ENCODE measurements at regions not wholly inside any gene's neighbourhood (a gene's known extent, or its start where the extent isn't known, plus 50 kb on each side); places are given as distances from the start of the nearest gene placed in this dataset.

DNA sequence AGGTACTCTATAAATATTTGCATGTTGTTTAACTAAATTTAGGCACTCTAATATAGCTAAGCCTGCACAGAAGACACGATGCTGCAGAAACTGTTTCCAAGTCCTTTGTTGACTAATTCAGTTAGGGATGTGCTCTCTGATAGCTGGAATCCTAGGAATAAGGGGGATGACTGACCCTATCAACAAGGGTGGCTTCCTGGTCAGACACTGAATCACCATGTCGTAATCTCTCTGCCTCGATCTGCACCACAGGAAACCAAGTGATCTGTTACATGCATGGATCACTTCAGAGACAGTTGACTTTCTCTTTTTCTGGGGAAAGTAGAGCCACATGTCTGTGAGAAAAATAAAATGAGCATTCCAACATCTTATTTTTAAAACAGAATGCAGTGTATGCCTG lies 169.1 kb downstream of the GUCY2F start:
- ATAC-seq (no peak), FAIRE-seq (no peak), DNase-seq (no peak)
- 41 to 44% methylated on average over 3 of the region's 3 CpGs for WGBS, 2 donors
- TF ChIP-seq, protein P1, sequence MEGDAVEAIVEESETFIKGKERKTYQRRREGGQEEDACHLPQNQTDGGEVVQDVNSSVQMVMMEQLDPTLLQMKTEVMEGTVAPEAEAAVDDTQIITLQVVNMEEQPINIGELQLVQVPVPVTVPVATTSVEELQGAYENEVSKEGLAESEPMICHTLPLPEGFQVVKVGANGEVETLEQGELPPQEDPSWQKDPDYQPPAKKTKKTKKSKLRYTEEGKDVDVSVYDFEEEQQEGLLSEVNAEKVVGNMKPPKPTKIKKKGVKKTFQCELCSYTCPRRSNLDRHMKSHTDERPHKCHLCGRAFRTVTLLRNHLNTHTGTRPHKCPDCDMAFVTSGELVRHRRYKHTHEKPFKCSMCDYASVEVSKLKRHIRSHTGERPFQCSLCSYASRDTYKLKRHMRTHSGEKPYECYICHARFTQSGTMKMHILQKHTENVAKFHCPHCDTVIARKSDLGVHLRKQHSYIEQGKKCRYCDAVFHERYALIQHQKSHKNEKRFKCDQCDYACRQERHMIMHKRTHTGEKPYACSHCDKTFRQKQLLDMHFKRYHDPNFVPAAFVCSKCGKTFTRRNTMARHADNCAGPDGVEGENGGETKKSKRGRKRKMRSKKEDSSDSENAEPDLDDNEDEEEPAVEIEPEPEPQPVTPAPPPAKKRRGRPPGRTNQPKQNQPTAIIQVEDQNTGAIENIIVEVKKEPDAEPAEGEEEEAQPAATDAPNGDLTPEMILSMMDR (IDR thresholded peaks at IDR 0.05): no peak
- Histone ChIP-seq H3K27ac (no peak overlapping the region), H3K4me3 (no peak overlapping the region), H3K4me1 (no peaks in the 10 kb centered on the region), H3K27me3 (no peaks in the 10 kb centered on the region), H3K9me3 (no peaks in the 10 kb centered on the region), H3K36me3 (no peaks in the 10 kb centered on the region)
- intact Hi-C loops (cut with DNase I): no loop called here

DNA sequence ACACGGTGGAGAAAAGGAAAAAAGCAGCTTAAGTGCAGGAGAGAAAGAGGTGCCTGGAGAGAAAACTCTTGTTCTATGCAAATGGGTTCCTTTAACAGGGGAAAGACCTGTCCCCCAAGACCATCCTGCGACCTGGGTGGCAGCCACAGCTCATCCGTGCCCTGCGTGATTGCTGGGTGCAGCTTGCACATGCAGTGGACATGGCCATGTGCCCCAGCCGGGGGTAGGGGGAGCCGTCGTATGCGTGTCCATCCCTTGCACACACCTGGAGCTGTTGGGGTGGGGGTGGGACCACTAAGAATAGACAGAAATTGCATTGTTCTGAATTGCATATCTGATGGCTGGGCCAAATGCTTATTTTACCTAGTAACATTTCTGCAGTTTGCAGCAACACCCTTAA lies 171.9 kb downstream of the GUCY2F start:
- FAIRE-seq: no peak
- no peaks in the 10 kb centered on the region for H3K27me3 ChIP-seq

DNA sequence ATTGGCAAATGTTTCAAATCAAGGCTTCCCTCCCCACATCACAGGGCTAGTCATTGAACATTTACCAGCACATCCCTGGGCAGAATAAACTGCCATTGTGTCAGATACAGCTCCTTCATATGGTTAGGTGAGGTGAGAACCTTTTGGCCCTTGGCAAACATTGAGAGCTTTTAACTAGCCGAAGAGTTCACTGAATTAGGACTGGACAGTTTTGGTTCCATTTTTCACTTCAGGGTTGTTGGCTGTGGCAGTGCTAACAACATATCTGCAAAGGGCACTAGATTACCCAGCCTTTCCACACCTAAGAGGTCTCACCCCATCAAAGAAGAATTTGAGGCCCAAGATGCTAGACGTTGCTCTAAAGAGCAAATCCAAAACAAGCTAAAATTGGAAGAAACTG lies 180.7 kb downstream of the GUCY2F start:
- Histone ChIP-seq H3K36me3 (no peaks in the 10 kb centered on the region), H3K27ac (no peak overlapping the region), H3K4me1 (no peaks in the 10 kb centered on the region), H3K4me3 (no peak overlapping the region), H3K9me3 (no peaks in the 10 kb centered on the region), H3K27me3 (no peaks in the 10 kb centered on the region)
- intact Hi-C loops (cut with DNase I): no loop called here
- TF ChIP-seq, protein P1 (IDR thresholded peaks at IDR 0.05): no peak
- WGBS, 2 donors: 31 to 60% methylated on average over 2 of the region's 2 CpGs
- FAIRE-seq: no peak
- DNase-seq: no peak
- ATAC-seq: no peak

More for the DNA sequence above, 171.9 kb downstream of the GUCY2F start:
- intact Hi-C loops (cut with DNase I): no loop called here
- Histone ChIP-seq H3K4me1 (no peaks in the 10 kb centered on the region), H3K36me3 (no peaks in the 10 kb centered on the region), H3K9me3 (no peaks in the 10 kb centered on the region), H3K4me3 (no peak overlapping the region), H3K27ac (no peak overlapping the region)
- ATAC-seq: no peak
- TF ChIP-seq, protein P1 (IDR thresholded peaks at IDR 0.05): no peak
- WGBS, 2 donors: 63 to 73% methylated on average over 8 of the region's 8 CpGs
- peak in 2 of 6 donors; percentile 17 to 35 for DNase-seq

DNA sequence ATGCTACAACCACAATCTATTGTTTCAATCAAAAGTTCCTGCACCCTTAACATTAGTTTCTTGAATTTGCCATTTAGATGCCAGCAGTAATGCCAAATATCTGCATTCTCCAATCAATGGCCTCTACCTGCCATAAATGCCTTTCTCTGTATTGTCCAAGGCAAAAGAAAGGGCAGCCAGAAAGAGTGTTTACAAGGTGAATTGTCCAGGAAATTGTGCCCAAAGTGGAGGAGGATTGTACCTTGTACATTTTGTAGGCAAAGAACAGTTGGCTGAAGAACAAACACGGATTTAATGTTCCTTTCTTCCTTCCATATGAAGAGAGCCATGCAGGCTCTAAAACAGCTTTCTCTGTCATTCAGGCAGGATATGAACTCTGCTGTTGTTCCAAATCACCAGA lies 181.5 kb downstream of the GUCY2F start:
- no peak overlapping the region for H3K27ac ChIP-seq
- ATAC-seq (no peak), DNase-seq (no peak), FAIRE-seq (no peak)
- intact Hi-C loops (cut with DNase I): no loop called here
- no peak overlapping the region for H3K4me3 ChIP-seq
- no peaks in the 10 kb centered on the region for H3K9me3 ChIP-seq
- TF ChIP-seq, protein P1 (IDR thresholded peaks at IDR 0.05): no peak
- WGBS, 2 donors: 23 to 42% methylated on average over 1 of the region's 1 CpG
- no peaks in the 10 kb centered on the region for H3K27me3 ChIP-seq
- H3K36me3 ChIP-seq: no peaks in the 10 kb centered on the region
- no peaks in the 10 kb centered on the region for H3K4me1 ChIP-seq

DNA sequence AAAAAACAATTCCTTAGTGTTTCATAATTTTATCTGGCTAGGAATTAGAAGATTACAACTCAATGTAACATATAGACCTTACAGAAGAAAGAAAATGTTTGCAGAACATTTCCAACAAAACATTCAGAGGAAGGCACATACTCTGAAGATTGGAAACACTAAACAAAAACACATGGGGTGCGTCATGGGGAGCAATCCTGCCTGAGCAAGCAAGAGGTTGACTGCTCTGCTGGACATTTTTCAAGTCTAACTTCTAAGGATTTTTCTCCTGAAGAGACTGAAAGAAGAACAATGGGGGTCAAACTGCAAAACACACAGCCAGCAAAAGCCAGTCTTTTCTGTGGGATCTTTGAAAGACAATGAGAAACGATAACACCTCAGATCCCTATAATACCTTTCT lies 182.8 kb downstream of the GUCY2F start:
- H3K4me3 ChIP-seq: no peak overlapping the region
- ATAC-seq (no peak), DNase-seq (no peak), FAIRE-seq (no peak)
- WGBS, 2 donors: 41 to 51% methylated on average over 2 of the region's 2 CpGs
- TF ChIP-seq, protein P1 (IDR thresholded peaks at IDR 0.05): no peak
- H3K27ac ChIP-seq: no peak overlapping the region
- H3K27me3 ChIP-seq: no peaks in the 10 kb centered on the region
- H3K4me1 ChIP-seq: no peaks in the 10 kb centered on the region
- no peaks in the 10 kb centered on the region for H3K9me3 ChIP-seq
- no peaks in the 10 kb centered on the region for H3K36me3 ChIP-seq
- intact Hi-C loops (cut with DNase I): no loop called here

Measured in pancreas (tissue), 10 donors.